NCI-H748 treated with DMSO at 0.1 percent for 48 hours (cell line): ENCODE measurements at regions not wholly inside any gene's neighbourhood (a gene's known extent, or its start where the extent isn't known, plus 50 kb on each side); places are given as distances from the start of the nearest gene placed in this dataset.
"Not testable (repeated sequence)": the region's sequence is repeated elsewhere in the genome, so short reads cannot be mapped to it uniquely, and the experiment has no call there.

Source experiments
- DNase-seq: peaks from one replicate; lab custom pipeline; 2025; lab: John Stamatoyannopoulos, UW

DNA sequence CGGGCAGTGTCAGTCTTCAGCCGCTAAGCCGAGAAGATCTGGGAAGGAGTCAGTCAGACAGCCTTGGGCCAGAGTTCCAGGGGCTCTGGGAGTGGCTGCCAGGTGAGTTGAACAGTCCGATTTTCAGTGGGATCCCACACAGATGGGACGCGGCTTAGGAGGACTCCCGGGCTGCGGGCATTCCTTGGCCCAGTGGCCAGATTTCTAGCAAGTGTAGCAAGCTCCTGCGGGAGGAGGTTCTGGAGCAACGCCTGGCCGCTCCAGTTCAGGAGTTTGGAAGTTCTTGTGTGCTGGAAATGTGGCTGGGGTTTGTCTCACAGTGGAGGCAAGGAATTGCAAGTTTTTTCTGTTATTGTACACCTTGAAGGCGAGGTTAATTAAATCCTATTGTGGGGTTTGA, 414.0 kb upstream of the EPHA7 start:
- DNase-seq, result not testable (repeated sequence)

DNA sequence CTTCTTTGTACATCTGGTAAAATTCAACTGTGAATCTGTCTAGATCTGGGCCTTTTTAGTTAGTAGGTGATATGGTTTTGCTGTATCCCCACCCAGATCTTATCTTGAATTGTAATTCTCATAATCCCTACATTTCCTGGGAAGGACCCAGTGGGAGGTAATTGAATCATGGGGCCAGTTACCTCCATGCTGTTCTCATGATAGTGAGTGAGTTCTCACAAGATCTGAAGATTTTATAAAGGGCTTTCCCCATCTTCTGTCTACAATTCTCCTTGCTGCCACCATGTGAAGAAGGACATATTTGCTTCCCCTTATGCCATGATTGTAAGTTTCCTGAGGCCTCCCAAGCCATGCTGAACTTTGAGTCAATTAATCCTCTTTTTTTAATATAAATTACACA, 410.4 kb upstream of the EPHA7 start:
- DNase-seq, result not testable (repeated sequence)

DNA sequence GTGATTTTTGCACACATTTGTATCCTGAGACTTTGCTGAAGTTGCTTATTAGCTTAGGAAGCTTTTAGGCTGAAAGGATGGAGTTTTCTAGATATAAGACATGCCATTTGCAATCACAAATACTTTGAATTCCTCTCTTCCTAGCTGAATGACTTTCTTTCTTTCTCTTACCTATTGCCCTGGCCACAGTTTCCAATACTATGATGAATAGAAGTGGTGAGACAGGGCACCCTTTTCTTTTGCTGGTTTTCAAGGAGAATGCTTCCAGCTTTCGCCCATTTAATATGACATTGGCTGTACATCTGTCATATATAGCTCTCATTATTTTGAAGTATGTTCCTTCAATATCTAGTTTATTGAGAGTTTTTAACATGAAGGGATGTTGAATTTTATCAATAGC, 409.6 kb upstream of the EPHA7 start:
- DNase-seq, result no peak

DNA sequence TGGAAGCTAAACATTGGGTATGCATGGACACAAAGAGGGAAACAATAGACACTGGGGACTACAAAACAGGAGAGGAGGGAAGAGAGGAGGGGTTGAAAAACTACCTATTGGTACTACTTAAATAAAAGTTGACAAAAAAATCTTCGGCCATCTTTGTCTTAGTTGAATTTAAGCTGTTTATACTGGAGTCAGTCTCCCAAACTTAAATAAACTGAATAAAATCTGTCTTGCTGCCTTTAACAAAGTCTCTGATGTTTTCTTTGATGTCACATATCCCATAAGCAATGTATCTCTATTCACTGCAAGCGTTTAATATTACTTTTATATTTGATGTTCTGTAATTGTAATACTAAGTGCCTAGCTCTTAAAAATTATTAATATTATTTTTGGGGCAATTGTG, 409.2 kb upstream of the EPHA7 start:
- no peak for DNase-seq

DNA sequence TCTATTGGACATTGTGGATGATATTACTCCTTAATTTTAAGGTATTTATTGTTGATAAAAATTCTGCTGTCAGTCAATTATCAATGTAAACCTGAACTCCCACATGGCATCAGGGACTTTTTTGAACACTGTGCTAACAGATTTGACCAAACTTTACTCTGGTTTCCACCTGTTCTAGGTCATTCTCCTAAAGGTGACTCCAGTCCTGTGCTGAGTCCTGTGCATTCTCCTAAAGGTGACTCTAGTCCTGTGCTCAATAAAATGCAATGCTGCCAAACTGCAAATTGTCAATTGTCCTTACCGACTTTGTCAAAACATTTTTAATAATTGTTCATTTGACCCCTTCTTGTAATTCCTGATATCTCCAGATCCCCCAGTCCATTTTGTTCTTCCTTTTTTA, 408.4 kb upstream of the EPHA7 start:
- no peak for DNase-seq

DNA sequence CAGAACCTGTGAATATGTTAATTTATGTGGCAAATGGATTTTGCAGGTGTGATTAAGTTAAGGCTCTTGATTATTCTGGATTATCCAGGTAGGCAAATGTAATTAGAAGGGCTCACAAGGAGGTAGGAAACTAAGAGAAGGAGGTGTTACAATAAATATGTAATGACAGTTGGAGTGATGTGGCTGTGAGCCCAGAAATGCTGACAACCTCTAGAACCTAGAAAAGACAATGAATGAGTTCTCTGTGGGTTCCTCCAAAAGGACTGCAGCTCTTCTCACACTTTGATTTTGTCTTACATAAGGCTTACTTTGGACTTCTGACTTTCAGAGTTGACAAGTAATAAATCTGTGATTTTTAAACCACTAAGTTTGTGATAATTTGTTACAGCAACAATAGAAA, 406.6 kb upstream of the EPHA7 start:
- DNase-seq, result no peak

DNA sequence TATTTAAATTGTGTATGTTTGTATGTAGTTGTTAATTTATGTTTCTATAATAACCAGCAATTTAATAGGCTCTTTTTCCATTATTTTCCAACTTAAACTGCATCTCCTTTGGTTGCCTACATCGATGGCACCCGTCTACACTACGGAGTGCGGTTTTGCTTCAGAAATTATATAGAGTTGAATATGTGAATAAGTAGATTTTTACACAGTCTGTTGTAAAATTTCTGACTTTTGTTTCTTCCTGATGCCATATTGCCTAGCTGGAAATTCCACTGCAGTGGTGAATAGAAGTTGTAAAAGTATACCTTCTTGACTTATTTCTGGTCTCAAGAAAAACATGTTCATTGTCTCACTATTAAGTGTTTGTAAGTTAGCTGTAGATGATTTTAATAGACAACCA, 404.1 kb upstream of the EPHA7 start:
- DNase-seq, result no peak

DNA sequence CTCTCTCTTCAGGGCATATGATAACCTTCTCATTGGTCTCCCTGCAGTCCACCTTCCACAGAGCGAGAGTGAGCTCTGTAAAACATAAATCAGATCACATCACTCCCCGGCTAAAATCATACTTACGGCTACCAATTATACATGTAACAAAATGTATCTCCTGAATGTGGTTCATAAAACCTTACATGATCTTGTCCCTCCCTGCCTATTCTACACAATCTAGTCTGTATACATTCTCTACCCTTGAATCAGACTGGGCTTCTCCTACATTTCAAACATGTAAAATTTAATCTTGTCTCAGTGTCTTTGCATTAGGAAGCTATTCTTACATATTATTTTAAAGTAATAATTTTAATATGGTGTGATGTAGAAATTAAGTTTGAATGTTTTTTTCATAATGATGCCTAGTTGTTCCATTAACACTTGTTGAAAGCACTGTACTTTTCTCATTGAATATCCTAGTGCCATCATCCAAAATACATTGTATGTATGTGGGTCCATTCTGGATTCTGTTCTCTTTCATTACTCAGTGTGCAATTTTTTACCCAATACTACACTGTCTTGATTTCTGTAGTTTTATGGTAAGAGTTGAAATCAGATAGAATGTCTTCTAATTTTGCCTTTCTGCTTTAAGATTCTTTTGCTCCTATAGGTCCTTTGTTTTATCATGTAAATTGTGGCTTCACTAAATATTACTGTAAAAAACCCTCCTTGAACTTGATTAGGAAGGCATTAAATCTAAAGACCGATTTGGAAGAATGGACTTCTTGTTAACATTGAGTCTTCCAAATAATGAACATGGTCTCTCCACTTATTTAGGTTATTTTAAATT, 403.3 kb upstream of the EPHA7 start:
- DNase-seq, result no peak

DNA sequence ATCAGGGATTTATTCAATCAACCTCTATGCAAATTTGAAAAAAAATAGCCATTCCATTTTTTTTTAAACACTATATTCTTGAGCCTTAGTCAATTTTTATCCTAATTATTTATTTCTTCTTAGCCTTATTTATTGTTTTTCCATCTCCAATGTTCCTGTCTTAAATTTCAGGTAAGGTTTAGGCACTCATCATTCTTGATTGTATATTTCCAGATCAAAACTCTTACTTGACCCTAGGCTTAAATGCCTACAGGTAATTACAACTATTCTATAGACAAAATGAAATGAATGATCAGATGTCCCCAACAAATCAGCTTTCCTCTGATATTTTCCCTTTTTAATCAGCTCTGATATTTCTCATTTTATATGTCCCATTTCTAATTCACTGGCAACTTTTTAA, 402.6 kb upstream of the EPHA7 start:
- DNase-seq, result no peak

DNA sequence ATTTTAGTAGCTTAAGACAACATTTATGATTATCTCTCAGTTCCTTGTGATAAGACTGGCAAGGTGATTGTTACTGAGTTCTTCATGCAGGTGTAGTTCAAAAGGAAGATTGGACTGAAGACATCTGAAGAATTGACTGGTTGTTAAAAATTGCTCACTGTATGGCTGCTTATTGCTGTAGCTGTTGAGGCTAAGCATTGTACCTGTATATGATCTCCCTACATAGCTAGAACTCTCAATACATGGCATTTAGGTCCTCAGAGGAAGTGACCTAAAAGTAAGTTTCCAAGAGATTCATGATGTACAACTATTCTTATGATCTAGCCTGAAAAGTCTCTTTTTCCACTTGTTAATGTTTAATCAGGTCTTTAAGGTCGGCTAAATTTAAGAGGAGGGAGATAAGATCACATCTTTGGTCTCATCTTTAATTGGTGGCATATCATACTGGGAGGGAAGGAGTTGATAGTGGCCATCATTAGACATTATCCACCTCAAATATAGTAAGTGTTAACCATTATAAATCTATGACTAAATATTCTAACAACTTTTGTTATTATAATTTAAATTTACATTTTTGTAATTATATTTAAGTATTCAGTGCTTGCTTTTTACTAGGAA, 401.2 kb upstream of the EPHA7 start:
- DNase-seq, result no peak

DNA sequence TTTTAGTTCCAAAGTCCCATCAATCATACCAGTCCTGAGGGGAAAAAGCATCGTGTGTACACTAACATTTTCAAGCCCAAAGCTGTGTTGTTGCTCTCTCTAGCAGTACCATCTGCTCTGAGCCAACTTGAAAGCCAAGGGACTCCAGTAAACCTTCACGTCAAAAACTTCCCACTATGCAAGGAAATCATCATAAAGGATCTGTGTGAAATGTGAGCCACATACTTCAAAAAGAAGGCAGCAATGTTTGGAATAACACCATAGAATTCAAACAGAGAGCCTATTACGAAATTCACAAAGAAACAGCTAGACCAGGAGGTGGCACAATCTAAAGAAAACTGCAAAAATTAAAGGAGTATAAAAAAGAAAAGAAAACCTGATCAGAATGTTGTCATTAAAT, 399.8 kb upstream of the EPHA7 start:
- no peak for DNase-seq

DNA sequence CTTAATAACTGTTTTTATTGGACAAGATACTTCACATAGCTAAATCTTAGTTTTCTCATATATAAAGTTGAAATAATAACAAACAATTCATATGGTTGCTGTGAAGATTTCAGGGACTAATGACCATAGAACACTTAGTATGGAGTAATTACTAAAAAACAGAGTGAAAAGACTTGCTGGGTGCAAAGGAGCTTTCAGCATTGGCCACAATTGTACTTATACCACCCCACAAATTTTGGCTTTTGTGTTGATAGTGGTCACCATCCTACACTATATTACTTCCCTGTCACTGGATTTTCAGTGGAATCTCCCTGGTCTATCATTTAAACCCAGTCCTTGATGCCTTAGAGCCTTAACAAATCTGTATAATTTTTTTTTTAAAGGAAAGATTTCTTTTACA, 398.6 kb upstream of the EPHA7 start:
- DNase-seq, result no peak

DNA sequence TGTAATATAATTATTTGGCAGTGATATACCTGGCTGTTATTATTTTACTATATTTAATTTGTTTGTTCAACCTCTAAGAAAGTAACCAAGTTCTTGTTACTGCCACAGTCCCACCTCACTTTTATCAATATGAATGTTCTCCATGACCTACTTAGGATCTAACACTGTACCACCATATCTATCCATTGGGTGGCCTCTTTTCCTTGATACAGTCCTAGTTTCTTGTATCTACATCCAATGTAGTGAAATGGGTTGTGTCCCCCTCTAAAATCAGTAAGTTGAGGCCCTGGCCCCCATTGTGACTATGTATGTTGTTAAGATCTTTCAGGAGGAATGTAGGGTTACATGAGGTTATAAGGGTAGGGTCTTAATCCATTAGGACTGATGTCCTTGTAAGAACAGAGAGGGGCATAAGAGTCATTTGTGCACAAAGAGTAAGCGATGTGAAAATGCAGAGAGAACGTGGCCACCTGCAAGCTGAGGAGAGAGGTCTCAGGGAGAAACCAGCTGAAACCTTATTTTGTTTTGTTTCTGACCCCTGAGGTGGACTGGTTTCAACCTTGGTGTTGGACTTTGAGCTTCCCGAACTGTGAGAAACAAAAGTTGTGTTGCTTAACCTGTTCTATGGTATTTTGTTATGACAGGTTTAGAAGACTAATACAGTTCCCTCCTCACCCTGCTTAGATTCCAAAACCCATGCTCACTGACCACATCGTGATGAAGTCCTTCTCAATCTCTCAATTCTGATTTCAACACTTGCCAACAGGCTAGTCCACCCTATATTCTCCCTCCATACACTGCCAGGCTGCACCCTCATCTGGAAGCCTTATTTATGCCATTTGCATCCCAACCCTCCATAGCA, 387.3 kb upstream of the EPHA7 start:
- DNase-seq, result no peak

DNA sequence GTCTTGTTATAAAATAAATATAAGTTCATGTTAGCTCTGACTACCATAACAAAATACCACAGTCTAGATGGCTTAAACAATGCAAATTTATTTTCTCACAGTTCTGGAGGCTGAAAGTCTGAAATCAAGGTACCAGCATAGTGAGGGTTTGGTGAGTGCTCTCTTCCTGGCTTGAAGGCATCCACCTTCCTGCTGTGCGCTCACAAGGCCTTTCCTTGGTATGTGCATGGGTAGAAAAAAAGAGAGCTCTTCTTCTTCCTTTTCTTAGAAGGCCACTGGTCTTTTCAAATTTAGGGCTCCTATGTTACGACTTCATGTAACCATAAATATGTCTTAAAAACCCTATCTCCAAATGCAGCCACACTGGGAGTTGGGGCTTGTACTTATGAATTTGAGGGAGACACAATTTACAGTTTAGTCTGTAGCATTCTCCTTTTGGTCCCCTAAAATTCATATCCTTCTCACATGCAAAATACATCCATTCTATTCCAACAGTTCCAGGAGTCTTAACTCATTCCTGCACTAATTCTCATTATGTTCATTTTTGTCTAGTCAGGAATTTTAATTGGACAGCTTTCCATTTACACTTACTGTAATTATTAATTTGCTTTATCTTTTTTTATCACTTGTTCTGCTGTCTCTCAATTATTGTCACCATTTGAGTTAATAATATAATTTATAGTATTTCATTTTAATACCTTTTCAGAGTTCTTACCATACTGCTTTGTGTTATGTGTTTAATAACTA, 381.9 kb upstream of the EPHA7 start:
- no peak for DNase-seq

DNA sequence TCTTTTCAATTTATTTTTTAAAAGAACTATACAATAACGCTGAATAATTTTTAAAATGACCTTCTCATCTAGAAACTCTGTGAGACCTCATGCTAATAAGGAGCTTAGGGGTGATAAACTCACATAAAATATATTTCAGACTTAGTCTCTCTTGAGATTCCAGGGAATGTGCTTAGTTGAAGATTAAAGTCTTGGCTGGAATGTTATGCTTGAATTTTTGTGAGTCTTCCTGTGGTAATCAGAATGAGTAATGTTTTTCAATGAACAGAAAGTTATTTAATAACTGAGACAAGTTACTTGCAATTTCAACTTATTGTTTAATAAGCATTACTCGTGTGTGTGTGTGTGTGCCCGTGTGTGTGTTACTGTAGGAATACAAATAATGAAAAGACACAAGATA, 379.9 kb upstream of the EPHA7 start:
- no peak for DNase-seq

DNA sequence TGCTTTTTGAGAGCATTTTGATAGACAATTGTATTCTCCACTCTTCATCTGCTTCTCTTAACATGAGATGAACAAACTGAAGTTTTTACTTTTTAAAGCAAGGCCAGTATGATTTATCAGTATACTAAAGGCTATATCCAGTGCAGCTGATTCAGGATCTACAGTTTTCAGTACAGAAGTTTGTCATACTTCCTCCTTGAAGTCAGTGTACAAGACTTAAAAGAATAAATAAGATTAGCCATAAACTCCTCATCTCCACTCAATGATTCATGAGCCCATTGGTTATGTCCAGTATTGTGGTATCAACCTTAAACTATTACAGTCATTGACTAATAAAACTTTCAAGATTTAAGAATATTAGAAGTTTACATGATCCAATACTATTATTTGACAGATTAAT, 374.8 kb upstream of the EPHA7 start:
- DNase-seq, result no peak

DNA sequence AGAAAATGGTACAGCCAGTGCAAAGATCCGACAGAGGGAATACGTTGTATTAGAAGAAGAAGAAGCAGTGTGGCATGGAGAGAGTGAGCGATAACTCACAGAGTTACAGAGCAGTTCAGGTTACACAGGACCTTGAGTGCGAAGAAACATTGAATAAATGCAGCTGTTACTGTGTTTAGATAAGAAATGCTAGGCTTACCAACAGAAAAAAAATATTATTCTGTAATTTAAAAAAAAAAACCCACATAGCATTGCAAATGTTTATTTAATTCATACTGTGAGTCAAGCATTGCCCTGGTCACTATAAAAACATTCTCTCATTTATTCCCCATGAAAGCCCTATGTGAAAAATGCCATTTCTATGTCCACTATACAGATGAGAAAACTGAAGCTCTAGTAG, 373.4 kb upstream of the EPHA7 start:
- DNase-seq, result no peak

DNA sequence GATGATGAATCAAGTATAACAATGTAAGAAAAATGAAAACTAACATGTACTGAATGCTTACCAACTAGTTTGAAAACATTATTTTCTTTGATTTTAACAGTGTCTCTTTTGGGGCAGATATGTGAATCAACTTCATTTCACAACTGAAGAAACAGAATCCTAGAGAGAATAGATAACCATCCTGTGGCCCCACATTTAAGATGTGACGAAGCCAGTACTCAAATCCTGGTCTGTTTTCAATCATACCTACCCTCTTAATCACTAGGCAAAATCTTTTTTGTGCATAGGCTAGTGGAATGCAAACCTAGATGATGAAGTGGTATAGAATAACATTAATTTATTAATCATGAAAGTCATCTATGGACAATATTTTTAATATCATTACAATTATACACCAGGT, 371.6 kb upstream of the EPHA7 start:
- DNase-seq, result no peak

DNA sequence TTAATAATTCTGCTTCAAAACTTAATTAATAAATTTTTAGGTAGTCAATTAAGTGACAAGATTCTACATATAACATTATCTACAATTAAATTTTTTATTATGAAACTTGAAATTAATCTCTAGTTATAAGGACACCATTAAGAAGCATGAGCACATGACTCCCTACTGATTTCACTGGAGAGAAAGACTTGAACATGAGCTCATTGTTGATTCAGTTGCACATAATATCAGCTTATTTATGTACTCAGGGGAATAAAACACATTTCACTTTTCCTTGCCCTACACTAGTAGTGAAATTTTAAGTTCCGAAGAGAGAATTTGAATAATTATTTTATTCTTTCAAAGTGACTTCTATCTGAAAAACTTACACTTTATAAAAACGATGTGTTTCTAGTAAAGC, 370.2 kb upstream of the EPHA7 start:
- no peak for DNase-seq

DNA sequence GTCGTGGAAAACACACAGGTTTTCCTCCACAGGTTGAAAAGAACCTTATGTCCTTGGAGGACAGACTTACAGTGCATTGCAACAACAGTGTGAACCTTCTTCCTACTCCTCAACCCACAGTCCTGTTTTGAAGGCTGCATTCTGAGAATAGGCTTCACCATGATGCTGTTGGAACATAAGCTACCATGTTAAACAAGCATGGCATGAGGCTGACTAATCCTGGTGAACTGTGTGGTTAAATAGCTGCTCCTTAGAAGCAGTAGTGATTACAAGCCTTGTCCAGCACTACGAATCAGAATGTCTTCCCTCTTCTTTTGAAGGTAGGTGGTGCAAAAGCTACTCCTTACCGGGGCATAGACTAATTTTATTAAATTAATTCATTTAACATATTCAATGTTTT, 368.5 kb upstream of the EPHA7 start:
- DNase-seq, result no peak

DNA sequence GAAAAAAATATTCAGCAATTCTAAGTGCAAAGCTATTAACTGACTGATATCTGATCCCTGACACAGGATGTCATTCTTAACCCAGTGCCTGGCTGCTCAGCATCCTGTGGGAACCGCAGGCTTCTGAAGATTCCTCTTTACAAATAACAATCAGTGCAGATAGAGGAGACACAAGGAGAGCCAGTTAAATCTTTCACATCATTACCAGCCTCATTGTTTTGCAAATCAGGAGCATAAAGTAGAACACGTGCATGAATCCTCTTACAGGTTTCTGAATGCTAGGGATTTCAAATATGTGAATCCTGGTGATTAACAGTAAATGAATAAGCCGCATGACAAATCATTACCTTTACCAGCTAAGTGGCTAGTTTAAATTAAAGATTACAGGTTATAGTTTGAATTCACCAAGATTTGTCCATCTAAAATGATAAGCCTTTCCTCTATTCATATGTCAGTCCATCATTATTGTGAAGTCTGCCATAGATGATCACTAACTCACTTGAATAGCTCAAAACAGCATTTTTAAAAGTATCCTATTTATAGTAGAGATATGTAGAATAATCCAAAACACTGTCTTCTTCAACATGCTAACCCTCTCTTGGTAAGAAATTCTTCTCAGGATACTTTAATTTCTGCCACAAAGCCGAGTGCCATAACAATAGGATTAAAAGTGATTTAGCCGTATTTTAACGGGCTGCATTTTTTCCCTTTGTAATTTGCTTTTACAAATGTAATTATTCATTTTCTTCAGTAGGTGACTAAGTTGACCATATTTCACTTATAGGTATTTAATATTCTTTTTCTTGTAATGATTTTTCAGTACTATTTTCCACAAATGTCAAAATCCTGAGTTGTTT, 367.3 kb upstream of the EPHA7 start:
- no peak for DNase-seq
